ENCODE measurements at regions not wholly inside any gene's neighbourhood (a gene's known extent, or its start where the extent isn't known, plus 50 kb on each side); places are given as distances from the start of the nearest gene placed in this dataset.

GRCh38 chr21:41561701-41562100 is 53.7 kb upstream of the TMPRSS2 start:
- DNase-seq (ENCODE audit: low read depth in 1 of 2, low spot score in 1 of 2), result no peak
- H3K27ac ChIP-seq (replicated peaks), result no peak overlapping the region
- H3K4me3 ChIP-seq (replicated peaks; ENCODE audit: insufficient read depth, low read length), result no peak overlapping the region
- H3K27me3 ChIP-seq (ENCODE audit: insufficient read depth, poor library complexity, severe bottlenecking), result no peaks in the 10 kb centered on the region
- TF ChIP-seq CTCF (IDR thresholded peaks at IDR 0.05; ENCODE audit: insufficient read depth, low read length), result no peak

- Histone ChIP-seq H3K27me3 (ENCODE audit: insufficient read depth, poor library complexity, severe bottlenecking) (no peaks in the 10 kb centered on the region), H3K27ac (replicated peaks) (no peak overlapping the region), H3K4me3 (replicated peaks; ENCODE audit: insufficient read depth, low read length) (no peak overlapping the region)
- TF ChIP-seq GABPA (IDR thresholded peaks at IDR 0.05; ENCODE audit: low read depth) (no peak), CTCF (IDR thresholded peaks at IDR 0.05; ENCODE audit: insufficient read depth, low read length) (no peak), SPI1 (IDR thresholded peaks at IDR 0.05; ENCODE audit: borderline replicate concordance, low read depth) (no peak), REST (IDR thresholded peaks at IDR 0.05; ENCODE audit: insufficient replicate concordance, low read depth) (no peak), POLR2AphosphoS5 (IDR thresholded peaks at IDR 0.05; ENCODE audit: low read depth) (no peak)
- DNase-seq (ENCODE audit: low read depth in 1 of 2, low spot score in 1 of 2), result no peak
Observed at GRCh38 chr21:41560661-41561158, 52.8 kb upstream of the TMPRSS2 start.

GRCh38 chr21:41559658-41560631 is 52.0 kb upstream of the TMPRSS2 start:
- no peak overlapping the region for H3K27ac ChIP-seq (replicated peaks)
- TF ChIP-seq SPI1 (IDR thresholded peaks at IDR 0.05; ENCODE audit: borderline replicate concordance, low read depth) (no peak), GABPA (IDR thresholded peaks at IDR 0.05; ENCODE audit: low read depth) (no peak), CTCF (IDR thresholded peaks at IDR 0.05; ENCODE audit: insufficient read depth, low read length) (no peak), REST (IDR thresholded peaks at IDR 0.05; ENCODE audit: insufficient replicate concordance, low read depth) (no peak)
- DNase-seq (ENCODE audit: low read depth in 1 of 2, low spot score in 1 of 2), result no peak
- H3K27me3 ChIP-seq (ENCODE audit: insufficient read depth, poor library complexity, severe bottlenecking), result no peaks in the 10 kb centered on the region
- H3K4me3 ChIP-seq (replicated peaks; ENCODE audit: insufficient read depth, low read length), result no peak overlapping the region
